ENCODE measurements at regions not wholly inside any gene's neighbourhood (a gene's known extent, or its start where the extent isn't known, plus 50 kb on each side); places are given as distances from the start of the nearest gene placed in this dataset.

DNA sequence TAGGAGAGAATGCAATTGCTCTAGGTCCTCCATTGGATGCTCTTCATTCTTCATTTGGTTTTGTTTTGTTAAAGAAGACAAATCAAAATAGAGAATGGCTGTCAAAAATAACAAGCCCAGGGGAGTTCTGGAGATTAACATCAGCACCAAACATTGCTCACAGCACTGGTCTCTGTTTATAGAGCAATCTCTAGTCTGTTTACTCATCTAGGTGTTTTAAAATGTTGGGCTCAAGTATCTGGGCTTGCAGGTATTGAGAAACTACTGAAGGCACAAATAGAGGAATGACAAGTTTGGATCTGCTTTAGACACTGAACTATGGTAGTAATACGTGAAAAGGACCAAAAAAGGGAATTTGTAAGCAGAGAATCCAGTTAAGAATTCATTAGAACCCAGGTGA lies 77.0 kb upstream of the TMC1 start:
- Histone ChIP-seq H3K4me3 (no peak overlapping the region), H3K9me3 (replicated peaks in 1 of 3) (no peaks in the 10 kb centered on the region), H3K36me3 (replicated peaks in 1 of 2) (no peaks in the 10 kb centered on the region), H3K27ac (no peak overlapping the region), H3K27me3 (no peaks in the 10 kb centered on the region), H3K4me1 (replicated peaks in 1 of 2) (peaks cover 0 to 8% of the 10 kb centered on the region in 2 donors)
- WGBS, 4 donors, result 68 to 86% (median 75%) methylated on average over 1 of the region's 1 CpG
- DNase-seq, result no peak
- intact Hi-C loops (cut with DNase I), result no loop called here
- TF ChIP-seq, protein P1, sequence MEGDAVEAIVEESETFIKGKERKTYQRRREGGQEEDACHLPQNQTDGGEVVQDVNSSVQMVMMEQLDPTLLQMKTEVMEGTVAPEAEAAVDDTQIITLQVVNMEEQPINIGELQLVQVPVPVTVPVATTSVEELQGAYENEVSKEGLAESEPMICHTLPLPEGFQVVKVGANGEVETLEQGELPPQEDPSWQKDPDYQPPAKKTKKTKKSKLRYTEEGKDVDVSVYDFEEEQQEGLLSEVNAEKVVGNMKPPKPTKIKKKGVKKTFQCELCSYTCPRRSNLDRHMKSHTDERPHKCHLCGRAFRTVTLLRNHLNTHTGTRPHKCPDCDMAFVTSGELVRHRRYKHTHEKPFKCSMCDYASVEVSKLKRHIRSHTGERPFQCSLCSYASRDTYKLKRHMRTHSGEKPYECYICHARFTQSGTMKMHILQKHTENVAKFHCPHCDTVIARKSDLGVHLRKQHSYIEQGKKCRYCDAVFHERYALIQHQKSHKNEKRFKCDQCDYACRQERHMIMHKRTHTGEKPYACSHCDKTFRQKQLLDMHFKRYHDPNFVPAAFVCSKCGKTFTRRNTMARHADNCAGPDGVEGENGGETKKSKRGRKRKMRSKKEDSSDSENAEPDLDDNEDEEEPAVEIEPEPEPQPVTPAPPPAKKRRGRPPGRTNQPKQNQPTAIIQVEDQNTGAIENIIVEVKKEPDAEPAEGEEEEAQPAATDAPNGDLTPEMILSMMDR (IDR thresholded peaks at IDR 0.05), result no peak
- TF ChIP-seq POLR2A (IDR thresholded peaks at IDR 0.05), result no peak

DNA sequence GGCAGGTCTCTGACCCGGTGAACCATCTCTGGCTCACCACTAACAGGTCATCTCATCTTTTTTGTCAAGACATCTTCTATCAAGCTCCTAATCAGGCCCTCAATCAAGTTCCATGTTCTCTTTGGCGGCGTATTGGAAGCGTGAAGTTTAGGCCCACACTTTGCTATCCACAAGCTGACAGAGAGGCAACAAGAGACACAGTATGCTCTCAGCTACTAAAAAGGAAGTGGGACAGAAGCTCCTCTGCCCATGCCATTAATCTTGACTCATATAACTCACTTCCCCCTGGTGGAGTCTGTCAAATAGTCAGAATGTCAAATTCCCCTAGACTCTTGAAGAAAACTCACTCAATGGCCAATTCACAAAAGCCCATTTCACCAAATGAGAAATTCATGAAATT lies 77.6 kb upstream of the TMC1 start:
- no peaks in the 10 kb centered on the region for H3K27me3 ChIP-seq
- no peaks in the 10 kb centered on the region for H3K36me3 ChIP-seq (replicated peaks in 1 of 2)
- 86 to 91% (median 86%) methylated on average over 4 of the region's 4 CpGs for WGBS, 4 donors
- H3K4me1 ChIP-seq (replicated peaks in 1 of 2), result peaks cover 0 to 8% of the 10 kb centered on the region in 2 donors
- no peak overlapping the region for H3K4me3 ChIP-seq
- peak overlapping the region in 1 of 5 donors; percentile 17 for H3K27ac ChIP-seq
- TF ChIP-seq, protein P1 (IDR thresholded peaks at IDR 0.05), result peak in 1 of 6 experiments; percentile 11
- no peak for TF ChIP-seq POLR2A (IDR thresholded peaks at IDR 0.05)
- intact Hi-C loops (cut with DNase I), result no loop called here
- H3K9me3 ChIP-seq (replicated peaks in 1 of 3), result no peaks in the 10 kb centered on the region
- DNase-seq, result peak in 1 of 7 donors; percentile 14

GRCh38 chr9:72441848-72442607 lies 77.0 kb upstream of the ZFAND5 start:
- no peak overlapping the region for H3K4me3 ChIP-seq
- 62 to 89% (median 74%) methylated on average over 2 of the region's 2 CpGs for WGBS, 4 donors
- H3K9me3 ChIP-seq (replicated peaks in 1 of 3), result no peaks in the 10 kb centered on the region
- TF ChIP-seq, protein P1 (IDR thresholded peaks at IDR 0.05), result no peak
- no peak for TF ChIP-seq POLR2A (IDR thresholded peaks at IDR 0.05)
- no peak overlapping the region for H3K27ac ChIP-seq
- DNase-seq, result no peak
- no peaks in the 10 kb centered on the region for H3K27me3 ChIP-seq
- intact Hi-C loops (cut with DNase I), result no loop called here
- H3K4me1 ChIP-seq (replicated peaks in 1 of 2), result peaks cover 0 to 8% of the 10 kb centered on the region in 2 donors
- H3K36me3 ChIP-seq (replicated peaks in 1 of 2), result no peaks in the 10 kb centered on the region

DNA sequence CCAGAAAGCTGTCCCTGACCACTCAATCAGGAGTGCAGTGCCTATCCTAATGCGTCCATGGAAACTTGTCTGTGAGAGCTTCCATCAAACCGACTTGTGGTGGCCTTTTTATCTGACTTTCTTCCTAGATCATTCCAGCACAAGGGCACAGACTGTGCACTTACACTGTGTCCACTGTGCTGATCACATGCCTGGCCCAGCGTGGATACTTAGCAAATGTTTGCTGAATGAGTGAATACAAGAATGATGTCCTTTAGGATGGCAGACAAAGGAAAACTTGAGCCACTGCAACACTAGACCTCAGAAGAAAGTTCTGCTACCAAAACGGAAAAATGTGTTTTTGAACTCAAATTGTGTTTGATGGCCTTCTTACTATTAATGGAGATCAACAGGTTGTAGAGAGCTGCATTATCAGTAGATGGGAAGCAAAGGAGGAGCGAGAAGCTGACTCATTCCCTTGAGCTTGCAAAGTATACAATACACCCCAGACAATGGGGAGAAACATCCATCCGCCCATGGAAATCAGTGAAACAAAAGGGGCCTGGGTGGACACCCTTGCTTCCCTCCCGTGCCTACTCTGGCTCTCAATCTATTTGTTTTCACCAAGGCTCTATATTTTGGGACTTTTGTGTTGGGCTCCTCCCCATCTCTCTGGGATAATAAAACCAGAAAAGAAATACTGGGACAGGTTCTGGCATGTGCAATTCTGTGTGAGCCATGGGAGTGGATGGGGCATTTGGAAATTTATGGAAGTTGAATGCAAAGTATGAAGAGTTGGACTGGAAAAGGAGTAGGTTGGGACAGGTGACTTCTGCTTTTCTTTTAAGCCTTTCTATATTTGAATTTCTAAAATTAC lies 76.2 kb upstream of the ZFAND5 start:
- H3K4me3 ChIP-seq, result no peak overlapping the region
- no peak for DNase-seq
- WGBS, 4 donors, result 84 to 92% (median 89%) methylated on average over 7 of the region's 7 CpGs
- no peaks in the 10 kb centered on the region for H3K36me3 ChIP-seq (replicated peaks in 1 of 2)
- TF ChIP-seq, protein P1 (IDR thresholded peaks at IDR 0.05), result no peak
- no peak for TF ChIP-seq POLR2A (IDR thresholded peaks at IDR 0.05)
- peaks cover 0 to 8% of the 10 kb centered on the region in 2 donors for H3K4me1 ChIP-seq (replicated peaks in 1 of 2)
- intact Hi-C loops (cut with DNase I), result no loop called here
- no peaks in the 10 kb centered on the region for H3K27me3 ChIP-seq
- no peaks in the 10 kb centered on the region for H3K9me3 ChIP-seq (replicated peaks in 1 of 3)
- no peak overlapping the region for H3K27ac ChIP-seq
